HG03342 (cell line): ENCODE measurements at regions not wholly inside any gene's neighbourhood (a gene's known extent, or its start where the extent isn't known, plus 50 kb on each side); places are given as distances from the start of the nearest gene placed in this dataset.
"Not testable (repeated sequence)": the region's sequence is repeated elsewhere in the genome, so short reads cannot be mapped to it uniquely, and the experiment has no call there.

ENCODE experiments used
- ATAC-seq: cut with Tn5 transposase; IDR thresholded peaks from one replicate; pipeline ENCODE4 v1.9.1; 2021; ENCODE audit warnings: mild to moderate bottlenecking, moderate library complexity; ENCODE audit not compliant: unreplicated experiment

DNA sequence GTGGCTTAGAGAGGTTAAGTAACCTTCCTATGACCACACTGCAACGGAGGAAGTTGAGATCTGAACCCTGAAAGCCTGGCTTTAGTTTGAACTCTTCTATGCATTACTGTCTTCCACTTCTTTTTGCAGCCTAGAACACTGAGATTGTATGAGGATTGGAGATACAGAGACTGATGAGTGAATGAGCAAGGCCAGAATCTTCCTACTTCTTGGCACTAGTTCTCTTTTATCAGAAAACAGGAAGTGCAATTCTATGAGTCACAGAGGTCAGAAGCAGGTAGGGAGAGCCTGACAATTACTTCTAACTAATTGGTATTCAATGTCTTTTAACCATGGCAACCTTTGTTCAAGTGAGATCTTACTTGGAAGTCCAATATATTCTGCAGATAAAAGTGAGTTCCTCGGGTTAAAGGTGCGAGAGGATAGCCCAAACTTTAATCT, 219.0 kb downstream of the SHQ1 start:
- ATAC-seq = peak; percentile 82

DNA sequence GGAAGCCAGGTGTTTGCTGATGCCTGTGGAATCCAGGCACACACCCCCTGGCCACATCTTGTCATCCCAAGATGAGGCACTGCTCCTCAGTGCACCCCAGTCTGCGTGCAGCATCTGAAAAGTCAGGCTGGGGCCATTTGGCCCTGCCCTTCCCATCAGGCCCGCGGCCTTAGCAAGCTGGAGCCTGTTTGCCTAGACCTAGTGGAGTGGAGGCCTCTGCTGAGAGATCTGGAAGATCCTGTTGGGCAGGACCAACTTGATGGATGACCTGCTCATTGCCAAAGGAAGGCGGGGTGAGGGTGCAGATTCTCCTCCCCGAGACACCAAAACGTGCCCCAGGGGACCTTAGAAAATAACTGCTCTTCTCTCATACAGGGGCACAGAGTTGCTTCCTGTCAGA, 220.2 kb downstream of the SHQ1 start:
- no peak for ATAC-seq

DNA sequence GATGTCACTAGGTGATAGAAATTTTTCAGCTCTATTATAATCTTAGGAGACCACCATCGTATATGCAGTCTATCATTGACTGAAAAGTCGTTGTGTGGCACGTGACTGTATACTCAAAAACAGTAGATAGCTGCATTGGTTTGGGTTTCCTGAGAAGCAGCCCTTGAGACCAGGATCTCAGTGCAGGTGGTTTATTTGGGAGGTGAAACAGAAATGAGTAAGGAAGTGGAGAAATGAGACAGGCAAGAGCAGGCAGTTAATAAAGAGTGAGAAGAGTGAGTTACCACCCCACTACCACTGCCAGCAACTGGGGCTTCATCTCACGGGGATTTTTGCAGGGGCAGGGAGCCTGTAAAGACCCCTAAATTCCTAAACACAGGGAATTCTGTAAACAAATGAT, 221.0 kb downstream of the SHQ1 start:
- no peak for ATAC-seq

DNA sequence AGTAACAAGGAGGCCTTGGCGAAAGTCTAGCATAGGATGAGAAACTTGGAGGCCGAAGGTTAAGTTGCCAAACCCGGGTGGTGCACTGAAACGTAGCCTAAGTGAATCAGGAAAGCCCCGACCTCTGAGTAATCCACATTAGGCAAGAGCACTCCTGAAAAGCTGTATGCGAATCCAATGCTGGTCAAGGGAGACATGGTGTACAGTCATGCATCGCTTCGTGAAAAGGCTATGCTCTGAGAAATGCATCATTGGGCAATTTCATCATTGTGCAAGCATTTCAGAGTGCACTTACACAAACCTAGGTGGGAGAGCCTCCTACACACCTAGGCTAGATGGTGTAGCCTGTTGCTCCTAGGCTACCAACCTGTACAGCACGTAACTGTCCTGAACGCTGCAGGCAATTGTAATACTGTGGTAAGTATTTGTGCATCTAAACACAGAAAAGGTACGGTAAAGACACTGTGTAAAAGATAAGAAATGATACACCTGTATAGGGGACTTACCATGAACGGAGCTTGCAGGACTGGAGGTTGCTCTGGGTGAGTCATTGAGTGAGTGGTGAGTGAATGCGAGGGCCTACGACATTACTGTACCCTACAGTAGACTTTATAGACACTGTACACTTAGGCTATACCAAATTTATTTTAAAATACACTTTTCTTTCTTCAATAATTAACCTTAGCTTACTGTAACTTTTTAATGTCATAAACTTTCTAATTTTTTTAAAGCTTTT, 222.5 kb downstream of the SHQ1 start:
- ATAC-seq = no peak

DNA sequence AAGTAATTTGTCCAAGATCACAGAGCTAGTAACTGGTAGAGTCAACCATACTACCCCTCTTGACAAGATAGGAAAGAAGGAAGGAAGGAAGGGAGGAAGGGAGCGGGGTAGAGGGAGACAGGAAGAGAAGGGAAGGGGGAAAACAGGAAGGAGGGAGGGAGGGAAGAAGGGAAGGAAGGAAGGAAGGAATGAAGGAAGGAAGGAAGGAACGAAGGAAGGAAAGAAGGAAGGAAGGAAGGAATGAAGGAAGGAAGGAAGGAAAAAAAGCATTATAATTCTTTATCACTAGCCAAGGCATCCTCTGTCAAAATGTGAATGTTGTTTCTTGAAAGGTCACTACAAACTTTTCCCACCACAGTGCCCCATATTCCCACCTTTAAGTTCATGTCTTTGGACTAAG, 223.6 kb downstream of the SHQ1 start:
- ATAC-seq = no peak

DNA sequence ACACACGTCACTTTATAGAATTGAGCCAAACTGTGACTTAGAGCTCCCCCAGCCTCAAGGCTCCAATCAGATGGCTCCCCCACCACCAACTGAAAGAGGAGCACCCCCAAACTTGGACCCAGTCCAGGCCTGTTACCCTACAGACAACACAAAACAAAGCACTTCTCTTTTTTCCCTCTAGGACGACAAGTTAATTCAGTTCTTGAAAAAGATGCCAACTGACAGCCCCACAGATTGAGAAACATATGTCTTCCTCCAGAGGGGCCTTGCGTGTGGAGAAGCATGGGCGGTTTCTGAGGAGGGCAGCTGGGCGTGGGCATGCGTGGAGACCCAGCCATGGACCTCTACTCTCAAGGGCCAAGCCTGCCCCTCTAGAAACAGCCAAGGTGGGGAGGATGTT, 229.5 kb downstream of the SHQ1 start:
- ATAC-seq = no peak

DNA sequence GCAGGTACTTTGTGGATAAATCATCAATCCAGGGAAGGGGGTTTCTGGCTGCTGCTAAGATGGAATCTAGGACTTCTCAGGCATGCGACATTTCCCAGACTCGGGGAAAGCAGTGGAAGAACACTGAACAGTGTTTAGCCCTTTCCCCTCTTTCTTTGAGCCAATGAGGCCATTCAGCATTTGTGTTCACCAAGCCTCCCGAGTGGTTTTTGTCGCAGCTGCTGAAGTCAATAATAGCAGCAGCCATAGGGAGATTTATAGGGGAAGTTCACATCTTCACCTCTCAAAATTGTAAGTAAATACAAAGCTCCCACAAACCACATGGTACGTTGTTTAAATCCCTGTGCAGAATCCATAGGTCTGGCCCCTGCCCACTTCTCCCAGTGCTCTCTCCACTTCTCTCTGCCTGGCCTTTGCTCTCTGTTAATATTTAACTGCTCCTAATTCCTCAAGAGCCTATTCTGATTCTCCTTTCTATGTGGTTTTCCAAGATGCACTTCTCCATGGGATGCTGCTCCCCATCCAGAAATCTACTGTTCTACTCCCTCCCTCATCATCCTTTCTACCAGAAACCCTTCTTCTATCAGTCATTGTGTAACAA, 230.7 kb downstream of the SHQ1 start:
- no peak for ATAC-seq

DNA sequence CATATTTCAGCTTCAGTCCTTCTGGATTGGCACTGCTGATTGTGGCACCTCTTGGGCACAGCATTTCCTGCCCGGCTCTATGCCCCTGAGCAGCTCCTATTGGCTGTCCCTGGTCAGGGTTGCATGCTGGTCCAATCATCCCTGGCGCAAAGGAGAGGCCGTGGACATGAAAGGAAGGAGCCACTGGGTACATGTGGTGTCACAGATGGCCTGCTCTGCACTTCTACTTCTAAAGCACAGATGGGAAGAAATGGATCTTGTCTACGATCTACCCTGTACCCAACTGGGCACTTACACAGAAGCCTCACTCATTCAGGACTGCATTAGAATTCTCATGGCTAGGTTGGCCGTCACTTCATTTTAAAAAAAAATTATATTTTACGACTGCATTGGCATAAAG, 232.5 kb downstream of the SHQ1 start:
- no peak for ATAC-seq

DNA sequence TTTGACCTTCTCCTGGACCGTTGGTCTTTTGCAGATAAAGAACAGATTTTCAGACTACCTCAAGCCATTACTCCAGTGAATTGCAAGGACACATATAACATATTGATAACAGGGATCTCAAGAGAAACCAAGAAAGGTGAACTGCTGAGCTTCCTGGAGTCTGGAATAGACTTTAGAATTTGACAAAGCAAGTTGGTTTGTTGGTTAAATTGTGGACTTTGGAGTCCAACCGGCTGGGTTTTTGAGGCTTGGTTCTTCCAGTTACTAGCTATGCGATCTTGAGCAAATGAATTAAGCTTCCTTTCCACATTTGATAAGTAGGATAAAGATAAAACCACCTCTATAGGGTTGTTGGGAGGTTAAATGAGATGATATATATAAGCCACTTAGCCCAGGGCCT, 233.1 kb downstream of the SHQ1 start:
- no peak for ATAC-seq

DNA sequence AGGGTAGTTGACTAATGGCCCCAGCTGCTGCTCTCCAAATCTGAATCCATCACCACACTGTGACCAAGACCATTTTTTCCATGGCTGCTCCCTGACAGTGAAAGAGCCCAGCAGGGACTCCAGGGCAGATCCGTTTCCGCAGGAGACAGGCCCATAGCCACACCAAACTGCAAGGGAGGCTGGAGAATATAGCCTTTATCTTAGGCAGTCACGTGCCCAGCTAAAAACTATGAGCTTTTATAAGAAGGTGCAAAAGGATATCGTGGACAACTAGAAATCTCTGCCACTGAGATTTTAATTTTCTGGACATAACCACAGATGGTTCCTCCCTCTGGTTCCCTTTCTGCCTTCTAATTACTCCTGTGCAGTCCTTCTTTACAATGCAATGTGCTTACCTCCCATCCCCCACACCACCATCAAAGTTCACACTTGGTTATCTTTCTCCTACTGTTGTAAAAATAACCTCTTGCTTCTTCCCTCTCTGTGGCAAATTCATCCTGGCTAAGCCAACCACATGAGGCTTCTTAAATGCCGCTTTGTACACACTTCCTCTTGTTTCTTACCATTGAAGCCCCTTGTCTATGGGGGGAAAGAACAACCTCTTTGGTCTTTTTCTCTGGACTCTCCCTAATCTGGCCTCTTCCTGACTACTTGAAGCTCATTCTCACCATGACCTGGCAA, 233.7 kb downstream of the SHQ1 start:
- ATAC-seq = no peak

DNA sequence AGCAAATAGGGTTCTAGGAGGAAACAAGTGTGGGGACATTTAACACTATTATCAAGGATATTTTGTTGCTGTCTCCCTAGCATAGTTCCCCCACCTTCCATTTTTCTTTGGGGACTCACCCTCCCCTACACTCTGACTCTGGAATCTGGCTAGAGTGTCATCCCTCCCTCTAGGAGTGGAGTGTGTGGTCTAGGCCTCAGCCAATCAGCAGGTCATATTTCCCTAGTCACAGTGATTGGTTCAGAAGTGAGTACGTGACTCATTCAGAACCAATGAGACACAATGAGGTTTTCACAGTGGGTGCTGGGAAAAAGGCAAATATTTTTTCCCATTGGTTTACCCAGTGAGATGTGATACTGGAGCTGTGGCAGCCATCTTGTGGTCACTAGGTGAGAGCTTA, 234.4 kb downstream of the SHQ1 start:
- no peak for ATAC-seq

DNA sequence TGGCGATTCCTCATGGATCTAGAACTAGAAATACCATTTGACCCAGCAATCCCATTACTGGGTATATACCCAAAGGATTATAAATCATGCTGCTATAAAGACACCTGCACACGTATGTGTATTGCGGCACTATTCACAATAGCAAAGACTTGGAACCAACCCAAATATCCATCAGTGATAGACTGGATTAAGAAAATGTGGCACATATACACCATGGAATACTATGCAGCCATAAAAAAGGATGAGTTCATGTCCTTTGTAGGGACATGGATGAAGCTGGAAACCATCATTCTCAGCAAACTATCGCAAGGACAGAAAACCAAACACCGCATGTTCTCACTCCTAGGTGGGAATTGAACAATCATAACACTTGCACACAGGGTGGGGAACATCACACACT, 239.1 kb downstream of the SHQ1 start:
- not testable (repeated sequence) for ATAC-seq

DNA sequence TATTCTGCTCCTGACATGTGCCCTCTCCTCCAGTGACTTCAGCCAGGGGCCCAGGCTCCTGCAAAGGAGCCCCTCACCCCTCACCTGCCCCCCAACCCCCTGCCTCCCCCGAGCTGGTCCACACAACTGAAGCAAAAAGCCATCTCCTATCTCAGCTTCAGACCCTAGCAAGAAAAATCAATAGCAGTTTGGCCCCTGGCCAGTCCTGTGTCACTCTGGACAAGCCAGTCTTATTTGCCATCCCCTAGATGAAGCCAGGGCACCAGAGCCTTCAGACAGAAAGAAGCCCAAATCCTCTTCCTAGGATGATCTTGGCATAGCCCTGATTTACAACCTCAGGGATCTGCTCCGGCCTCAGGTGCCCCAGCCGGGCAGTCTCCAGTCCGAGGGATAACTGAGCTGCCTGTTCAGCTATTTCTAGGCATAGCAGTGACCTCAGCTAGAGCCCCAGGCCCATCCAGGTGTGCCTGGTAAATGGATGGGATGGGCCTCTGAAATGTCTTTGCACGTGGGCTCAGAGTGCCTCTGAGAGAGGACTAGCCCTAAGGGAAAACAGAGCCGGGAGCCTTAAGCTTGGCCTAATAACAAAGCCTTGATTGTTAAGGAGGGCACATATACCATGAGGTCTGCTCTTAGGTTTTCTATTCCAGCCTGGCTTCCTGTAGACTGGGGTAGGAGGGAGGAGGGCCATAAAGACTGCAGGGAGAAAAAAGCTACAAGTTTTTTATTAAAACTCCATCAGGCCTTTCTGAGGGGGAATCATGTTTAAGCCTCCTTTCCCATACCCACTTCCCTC, 242.0 kb downstream of the SHQ1 start:
- ATAC-seq = no peak

DNA sequence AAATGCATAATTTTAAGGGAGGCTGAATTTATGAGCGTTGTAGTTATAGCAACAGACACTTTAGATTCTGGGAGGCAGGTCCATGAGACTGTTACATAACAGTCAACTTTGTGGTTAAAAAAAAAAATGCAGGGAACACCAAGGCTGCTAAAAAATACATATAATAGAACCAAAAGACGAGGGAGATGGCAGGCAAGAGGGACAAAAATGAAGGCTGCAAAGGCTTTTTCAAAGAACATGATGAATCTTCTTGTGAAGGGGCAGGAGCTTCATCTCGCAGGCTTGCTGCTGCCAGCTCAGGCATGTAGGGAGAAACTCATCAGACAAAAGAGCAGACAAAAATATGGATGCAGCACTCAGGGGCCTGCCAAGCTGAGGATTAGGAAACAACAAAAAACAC, 243.9 kb downstream of the SHQ1 start:
- no peak for ATAC-seq

DNA sequence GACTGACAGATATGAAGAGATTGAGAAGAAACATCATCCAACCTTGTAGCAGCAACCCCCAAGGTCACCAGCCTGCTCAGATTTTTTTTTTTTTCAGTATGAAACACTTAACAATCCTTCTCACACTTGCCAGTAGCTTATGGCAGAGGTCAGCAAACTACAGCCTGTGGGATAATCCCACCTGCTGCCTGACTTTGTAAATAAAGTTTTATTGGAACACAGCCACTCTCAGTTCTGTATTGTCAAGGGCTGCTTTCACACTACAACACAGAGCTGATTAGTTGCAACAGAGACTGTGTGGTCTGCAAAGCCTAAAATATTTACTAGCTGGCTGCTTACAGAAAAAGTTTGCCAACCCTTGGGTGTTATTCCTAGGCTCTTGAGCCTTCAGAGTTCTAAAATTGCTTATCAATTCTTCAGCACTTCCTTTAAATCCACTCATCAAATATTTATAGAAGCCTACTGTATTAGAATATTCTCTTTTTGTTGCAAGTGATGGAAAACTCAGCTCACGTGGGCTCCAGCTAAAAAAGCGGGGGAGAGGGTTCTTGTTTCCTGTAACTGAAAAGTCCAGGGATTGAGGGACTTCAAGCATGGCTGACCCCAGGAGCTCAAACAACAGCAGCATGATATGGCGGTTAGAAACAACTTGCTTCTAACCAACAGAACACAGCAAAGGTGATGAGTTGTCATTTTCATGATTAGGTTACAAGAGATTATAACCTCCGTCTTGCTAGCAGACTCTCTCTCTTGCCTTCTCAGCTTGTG, 246.1 kb downstream of the SHQ1 start:
- ATAC-seq = no peak

DNA sequence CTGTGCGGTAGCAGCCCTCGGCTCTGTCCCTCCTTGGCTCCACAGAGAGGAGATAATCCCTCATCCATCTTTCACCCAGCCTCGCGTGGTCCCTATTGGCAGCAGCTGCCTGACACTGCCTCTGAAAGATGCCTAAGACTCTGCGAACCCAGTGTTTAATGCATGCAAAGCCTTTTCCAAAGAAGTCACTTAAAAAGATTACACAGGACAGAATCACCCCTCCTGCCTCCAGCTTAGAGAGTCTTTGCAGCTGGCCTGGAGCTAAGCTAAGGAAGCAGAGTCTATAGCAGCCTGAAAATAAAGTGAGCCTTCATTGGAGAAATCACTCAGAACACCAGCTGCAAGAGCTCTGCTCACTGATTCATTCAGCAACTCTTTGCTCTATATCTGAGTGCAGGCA, 247.2 kb downstream of the SHQ1 start:
- ATAC-seq = no peak

DNA sequence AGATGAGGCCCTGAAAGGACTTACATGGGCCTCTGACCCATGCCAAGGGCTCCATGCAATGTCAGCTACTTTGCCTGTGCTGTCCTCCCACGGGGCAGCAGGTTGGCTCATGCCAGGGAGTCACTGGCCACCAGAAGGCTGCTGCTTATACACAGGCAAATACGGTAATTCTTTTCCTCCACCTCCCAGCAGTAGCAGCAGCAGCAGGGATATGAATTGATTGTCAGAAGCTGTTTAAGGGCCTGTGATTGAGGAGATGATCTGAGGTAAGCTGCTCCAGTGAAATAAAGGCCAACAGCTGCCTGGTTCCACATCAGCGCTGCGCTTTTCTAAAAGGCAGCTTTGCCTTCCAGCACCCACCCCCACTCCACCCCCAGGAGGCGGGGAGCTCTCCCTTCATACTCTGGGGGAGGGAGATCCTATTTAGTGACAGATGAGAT, 250.5 kb downstream of the SHQ1 start:
- ATAC-seq = no peak

DNA sequence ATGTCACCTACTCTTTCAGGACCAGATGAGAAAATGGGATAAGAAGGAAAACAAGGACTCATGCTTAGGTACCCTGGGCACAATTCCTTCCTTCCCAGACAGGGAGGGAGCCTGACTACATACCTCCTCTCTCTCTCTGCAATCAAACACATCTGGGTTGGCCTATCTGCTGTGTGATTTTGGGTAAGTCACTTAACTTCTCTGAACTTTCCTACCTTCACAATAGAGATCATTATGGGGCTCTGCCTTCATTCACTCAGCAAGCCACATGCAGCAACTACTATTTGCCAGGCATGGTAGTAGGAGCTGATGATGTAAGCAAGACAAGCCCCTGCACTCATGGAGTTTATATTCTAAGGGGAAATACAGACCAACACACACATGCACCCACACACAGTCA, 251.2 kb downstream of the SHQ1 start:
- no peak for ATAC-seq

DNA sequence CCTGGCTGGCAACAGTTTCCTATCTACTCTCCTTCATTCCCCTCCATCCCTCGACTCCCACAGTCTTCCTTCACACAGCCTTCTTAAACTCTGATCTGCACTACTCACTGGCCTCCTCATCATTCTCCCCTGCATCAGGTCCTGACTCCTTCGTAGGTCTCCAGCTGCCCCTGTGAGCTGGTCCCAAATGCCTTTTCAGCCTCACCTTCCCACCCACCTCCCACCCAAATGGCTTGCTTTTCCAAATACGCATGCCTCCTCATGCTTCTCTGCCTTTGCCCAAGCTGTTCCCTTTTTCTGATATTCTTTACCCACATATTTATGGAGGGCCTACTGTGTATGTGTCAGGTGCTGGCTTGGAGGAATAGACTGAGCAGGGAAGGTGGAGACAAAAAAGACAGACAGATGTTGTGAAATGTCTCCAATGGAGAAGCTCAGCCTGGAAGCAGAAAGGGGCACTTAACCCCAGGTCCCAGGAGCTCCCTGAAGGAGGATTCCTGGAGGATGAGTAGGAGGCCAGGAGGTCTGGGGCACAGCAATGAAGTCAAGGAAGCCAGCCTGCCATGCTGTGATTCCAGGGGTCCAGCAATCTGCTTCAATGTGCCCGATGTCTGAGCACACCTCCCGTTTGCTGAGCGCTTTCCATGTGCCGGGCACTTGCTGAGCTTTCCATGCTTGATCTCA, 252.2 kb downstream of the SHQ1 start:
- ATAC-seq = no peak

DNA sequence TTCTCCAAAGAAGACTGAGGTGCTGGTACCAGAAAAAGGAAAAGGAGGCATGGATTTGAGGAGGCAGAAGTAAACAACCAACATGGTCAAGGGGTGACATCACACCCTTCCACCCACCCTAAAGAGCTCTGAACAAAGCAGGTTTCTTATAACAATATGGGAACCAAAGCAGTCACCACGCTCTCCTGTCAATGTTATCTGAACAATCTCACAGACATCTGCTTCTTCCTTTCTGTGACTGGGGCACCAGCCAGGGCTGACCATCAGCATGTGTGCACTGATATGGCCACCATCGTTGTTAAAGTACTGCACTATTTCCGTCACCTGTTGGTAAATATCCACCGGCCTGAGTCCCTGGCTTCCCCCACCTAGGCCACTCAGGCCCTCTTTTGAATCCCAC, 252.9 kb downstream of the SHQ1 start:
- ATAC-seq = no peak
